Non-pigmented ciliary epithelial cell (primary cell): ENCODE measurements at regions not wholly inside any gene's neighbourhood (a gene's known extent, or its start where the extent isn't known, plus 50 kb on each side); places are given as distances from the start of the nearest gene placed in this dataset.

Source experiments
- DNase-seq: peaks from one replicate; pipeline ENCODE4 v3.0.0-alpha.2; 2010; ENCODE audit warnings: low read depth

DNA sequence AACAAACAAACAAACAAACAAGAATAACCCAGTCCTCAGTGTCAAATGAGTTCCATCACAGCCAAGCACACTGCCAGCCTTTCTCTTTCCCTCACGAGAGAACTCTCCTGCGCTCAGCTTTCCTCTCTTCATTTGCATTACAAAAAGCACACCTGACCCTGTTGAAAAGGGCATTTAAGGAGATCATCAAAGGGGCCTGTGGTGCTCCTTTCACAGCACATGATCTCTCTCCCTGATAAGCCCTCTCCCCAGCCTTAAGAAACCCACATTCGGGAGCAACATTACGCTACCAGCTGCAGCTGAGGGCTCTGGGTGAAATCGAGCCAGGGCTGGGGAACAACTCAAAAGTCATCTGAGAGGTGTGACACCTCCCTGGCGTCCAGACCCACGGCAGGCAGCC is 165.6 kb upstream of the TMCC3 start:
- DNase-seq, result no peak

DNA sequence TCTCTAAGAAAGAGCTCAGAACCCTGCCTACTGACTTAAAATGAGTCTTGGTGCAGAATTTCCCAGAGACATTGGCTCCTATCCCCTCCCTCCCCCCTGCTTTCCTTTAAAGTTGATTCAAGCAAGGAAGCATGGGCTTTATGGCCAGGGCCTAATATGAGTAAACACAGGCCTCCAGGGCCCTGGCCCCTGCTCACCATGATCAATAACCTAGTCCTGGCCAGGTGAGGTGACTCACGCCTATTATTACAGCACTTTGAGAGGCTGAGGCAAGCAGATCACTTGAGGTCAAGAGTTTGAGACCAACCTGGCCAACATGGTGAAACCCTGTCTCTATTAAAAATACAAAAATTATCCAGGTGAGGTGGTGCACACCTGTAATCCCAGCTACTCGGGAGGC is 165.1 kb upstream of the TMCC3 start:
- DNase-seq, result no peak

DNA sequence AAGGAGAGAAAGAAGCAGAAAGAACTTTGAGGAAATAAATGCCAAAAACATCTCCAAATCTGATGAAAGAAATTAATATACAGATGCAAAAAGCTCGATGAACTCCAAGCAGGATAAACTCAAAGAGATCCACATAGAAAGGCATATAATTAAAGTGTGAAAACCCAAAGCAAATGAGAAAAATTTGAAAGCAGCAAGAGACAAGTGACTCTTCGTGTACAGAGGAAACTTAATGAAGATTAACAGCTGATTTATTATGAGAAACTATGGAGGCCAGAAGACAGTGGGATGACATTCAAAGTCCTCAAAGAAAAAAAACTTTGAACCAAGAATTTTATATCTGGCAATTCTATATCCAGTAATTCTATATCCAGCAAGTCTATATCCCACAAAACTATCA is 163.0 kb upstream of the TMCC3 start:
- DNase-seq, result no peak

- DNase-seq, result no peak
These were observed 162.0 kb upstream of the TMCC3 start for GRCh38 chr12:94812345-94812744.

- no peak for DNase-seq
These were observed 161.3 kb upstream of the TMCC3 start for GRCh38 chr12:94811611-94812010.

DNA sequence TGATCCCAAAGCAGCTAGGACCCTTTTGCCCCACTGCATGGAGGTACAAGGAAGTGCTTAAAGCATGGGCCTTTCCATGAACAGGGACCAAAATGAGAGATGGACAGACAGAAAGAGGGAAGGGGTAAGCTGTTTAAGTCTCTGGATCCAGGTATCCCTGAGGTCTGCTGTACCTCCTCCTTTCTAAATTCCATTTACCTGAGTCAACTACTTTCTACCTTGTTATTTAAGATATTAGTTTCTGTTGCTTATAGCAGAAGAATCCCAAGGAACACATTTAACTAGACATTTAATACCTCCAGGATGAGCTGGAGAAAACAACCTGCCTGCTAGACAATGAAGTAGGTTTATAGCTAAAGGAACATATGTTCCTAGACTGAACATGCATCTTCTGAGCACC is 157.6 kb upstream of the TMCC3 start:
- no peak for DNase-seq

GRCh38 chr12:94806617-94807016 is 156.3 kb upstream of the TMCC3 start:
- DNase-seq, result no peak

- DNase-seq, result peak; percentile 78
These were observed 155.6 kb upstream of the TMCC3 start for GRCh38 chr12:94805749-94806529.

- no peak for DNase-seq
These were observed 153.6 kb upstream of the TMCC3 start for GRCh38 chr12:94803939-94804338.

DNA sequence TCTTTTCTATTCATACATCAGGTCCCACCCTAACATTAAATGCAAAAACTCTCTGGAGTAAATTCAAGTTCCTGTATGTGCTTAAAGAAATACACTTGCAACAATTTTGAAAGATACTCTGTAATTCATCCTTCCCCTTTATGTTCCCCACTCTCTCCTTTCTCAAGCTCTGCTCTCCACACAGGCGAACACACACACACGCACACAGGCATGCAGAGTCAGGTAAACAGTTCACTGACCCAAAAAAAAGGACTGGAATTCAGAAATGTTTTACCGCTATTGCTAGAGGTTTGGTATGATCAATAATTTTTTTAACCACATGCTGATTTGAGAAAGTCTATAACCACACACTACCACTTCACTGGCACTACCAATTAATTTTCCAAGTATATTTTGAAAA is 152.4 kb upstream of the TMCC3 start:
- no peak for DNase-seq

GRCh38 chr12:94801745-94802144 is 151.4 kb upstream of the TMCC3 start:
- no peak for DNase-seq

DNA sequence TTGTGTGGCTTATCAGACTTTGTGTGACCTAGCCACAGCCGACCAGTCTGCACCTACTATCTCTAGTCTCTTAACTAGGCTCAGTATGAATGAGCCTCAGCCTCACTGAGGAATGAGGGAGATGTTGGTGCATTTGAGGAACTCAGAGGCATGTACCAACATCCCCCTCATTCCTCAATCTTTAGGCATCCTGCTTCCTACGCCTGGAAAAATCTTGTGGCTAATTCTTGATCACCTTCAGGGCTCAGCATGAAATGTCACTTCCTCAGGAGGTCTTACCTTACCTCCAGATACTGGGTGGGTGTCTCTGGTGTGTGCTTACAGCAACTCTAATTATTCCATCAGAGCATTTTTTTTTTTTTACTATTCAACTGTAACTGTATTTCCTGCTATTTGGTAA is 148.8 kb upstream of the TMCC3 start:
- DNase-seq, result no peak

GRCh38 chr12:94798113-94798512 is 147.8 kb upstream of the TMCC3 start:
- DNase-seq, result no peak

DNA sequence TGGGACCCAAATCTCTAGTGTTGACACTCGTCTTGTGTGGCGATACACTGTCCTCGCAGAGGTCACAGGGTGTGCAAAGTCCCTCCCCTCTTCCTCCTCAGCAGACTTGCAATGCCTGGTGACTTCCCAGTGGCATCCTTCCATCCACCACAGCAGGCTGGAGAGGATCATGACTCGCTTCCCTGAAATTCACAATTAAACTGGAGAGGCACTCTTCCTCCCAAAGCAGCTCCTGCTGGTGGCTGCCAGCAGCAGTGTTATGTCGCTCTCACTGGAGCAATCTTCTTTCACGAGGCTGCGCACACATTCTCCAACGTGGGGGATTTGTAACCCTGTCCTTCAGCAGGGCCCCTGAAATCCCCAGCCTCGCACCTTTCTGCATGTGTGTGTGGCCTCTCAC is 145.2 kb upstream of the TMCC3 start:
- peak; percentile 57 for DNase-seq

- no peak for DNase-seq
These were observed 144.7 kb upstream of the TMCC3 start for GRCh38 chr12:94795044-94795443.

DNA sequence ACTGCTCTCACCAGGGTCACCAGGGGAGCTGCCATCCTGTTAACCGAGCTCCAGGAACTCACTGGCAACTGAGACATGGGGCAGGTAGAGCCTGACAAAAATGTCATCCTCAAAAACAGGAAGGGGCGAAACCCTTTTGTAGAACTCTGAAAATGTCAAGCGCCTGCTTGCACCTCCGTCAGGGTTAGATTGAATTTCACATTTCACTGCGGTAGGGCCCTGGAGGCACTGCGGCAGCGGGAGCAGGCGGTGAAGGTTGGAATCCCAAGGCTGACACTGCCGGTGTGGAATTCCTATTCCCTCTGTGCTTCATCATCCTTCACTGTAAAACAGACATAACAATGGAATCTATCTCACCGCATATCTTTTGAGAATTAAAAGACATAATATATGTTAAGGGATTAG is 142.8 kb upstream of the TMCC3 start:
- DNase-seq, result no peak

DNA sequence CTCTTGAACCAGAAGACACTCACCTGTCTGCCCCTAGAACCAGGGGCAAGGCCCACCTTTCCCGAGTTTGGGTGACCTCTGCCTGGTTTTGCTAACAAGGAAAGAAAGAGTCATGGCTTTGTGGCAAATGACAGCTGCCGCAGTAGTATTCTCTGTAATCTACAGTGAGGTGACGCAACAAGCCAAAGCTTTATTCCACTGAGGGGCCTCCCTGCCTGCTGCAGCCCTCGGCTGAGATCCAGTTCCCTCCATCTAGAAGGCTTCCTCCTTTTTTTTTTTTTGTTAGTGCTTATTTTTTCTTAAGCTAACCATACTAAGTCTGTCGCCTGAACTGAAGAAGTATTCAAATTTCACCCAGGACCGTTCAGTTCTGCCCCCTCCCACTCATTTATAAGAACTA is 142.3 kb upstream of the TMCC3 start:
- DNase-seq, result no peak

GRCh38 chr12:94791933-94792332 is 141.6 kb upstream of the TMCC3 start:
- DNase-seq, result no peak

GRCh38 chr12:94790825-94791224 is 140.5 kb upstream of the TMCC3 start:
- DNase-seq, result no peak

DNA sequence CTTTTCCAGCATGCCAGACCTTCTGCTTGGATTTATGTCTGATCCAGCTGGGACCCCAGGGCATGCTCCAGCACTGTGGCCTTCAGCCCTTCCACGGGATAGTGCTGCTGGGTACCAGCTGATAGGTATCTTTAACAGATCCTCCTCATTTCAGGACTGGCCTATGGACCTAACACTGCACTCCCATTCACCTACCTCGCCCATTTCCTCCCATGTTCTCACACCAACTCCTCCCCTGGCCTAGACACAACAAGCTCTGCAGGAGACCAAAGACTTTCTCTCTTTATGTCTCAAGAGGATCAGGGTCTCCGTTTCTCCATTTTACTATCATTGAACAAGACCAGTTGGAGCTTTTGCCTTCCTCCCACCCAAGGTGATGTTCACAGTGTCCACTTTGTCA is 140.0 kb upstream of the TMCC3 start:
- no peak for DNase-seq

GRCh38 chr12:94789510-94790225 is 139.3 kb upstream of the TMCC3 start:
- DNase-seq, result no peak

DNA sequence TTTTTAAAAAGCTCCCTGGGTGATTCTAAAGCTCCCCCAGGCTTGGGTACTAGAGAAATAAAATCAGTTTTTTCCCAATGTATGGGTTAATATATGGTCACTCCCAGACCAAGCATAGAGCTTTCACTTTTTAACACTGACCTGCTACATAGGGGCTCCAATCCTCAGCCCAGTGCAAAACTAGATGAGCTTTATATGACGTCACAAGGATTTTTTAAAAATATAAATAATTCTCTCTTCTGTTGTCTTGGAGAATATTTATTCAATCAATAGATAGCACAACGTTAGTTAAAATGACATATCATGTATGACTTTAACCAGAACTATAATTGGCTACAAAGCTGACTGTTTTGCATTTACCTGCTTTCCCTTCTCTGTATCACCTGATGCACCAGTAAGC is 137.9 kb upstream of the TMCC3 start:
- DNase-seq, result no peak

DNA sequence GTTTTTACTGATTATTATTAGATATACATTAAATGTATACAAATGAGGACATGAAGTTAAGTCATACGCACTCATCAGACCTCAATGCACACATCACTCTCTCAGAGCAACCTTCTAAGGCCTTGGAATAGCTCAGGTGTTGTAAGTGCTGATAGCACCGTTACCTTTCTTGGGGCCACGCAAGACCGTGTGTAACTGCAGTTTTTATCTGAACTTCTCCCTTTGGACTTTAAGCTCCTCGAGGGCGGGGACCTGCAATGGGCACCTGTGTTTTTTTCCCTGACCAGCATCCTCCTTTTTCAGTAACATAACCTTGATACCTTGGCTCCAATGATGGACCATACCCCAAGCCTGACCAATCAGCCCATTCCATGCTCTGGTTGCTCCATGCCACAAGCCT is 136.5 kb upstream of the TMCC3 start:
- no peak for DNase-seq

- peak; percentile 44 for DNase-seq
These were observed 133.5 kb upstream of the TMCC3 start for GRCh38 chr12:94783862-94784261.
